ENCODE measurements at regions not wholly inside any gene's neighbourhood (a gene's known extent, or its start where the extent isn't known, plus 50 kb on each side); places are given as distances from the start of the nearest gene placed in this dataset.

DNA sequence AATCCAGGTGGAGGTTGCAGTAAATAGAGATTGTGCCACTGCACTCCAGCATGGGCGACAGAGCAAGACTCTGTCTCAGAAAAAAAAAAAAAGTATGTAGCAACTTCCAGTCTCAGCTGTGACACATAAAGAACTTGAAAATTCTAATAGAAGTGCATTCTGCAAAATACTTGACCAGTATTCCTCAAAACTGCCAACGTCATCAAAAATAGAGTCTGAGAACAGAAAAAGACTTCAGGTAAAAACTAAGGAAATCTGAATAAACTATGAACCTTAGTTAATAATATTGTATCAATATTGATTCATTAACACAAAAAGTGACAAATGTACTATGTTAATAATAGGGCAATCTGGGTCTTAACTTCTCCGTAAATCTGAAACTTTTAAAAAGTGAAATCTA, 76.7 kb upstream of the WDR75 start:
- CTCF ChIA-PET = no interaction called here
- no peaks in the 10 kb centered on the region for H3K36me3 Mint-ChIP-seq (ENCODE audit: low read depth)
- POLR2A ChIA-PET = no interaction called here

DNA sequence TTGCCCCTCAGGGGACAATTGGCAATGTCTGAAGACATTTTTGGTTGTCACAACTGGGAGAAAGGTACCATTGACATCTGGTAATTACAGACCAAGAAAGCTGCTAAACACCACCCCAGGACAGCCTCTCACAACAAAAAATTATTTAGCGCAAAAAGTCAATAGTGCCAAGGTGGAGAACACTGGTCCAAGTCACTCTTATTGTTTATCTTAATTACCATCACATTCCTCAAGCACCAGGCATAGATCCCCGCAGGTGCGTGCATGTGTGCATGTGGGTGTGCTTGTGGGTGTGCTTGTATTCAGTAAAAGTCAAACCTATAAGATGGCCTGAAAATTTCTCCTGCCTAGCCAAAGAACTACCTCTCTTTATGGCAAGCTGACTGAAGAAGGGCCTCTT, 74.9 kb upstream of the WDR75 start:
- DNase-seq (no peak), ATAC-seq (ENCODE audit: poor library complexity) (no peak)
- no peaks in the 10 kb centered on the region for H3K27me3 Mint-ChIP-seq
- Histone ChIP-seq H3K36me3 (ENCODE audit: insufficient read depth, low read length) (no peaks in the 10 kb centered on the region), H3K27ac (ENCODE audit: low read depth in 1 of 2, low read length in 2 of 2) (no peak overlapping the region), H3K4me1 (ENCODE audit: insufficient read depth, low read length) (no peaks in the 10 kb centered on the region), H3K27me3 (ENCODE audit: control insufficient read depth in 1 of 2, insufficient read depth in 2 of 2, low read length in 2 of 2) (no peaks in the 10 kb centered on the region), H3K4me3 (ENCODE audit: low read length) (no peak overlapping the region), H3K9me3 (ENCODE audit: control insufficient read depth in 1 of 2, insufficient read depth in 1 of 2, low read length in 2 of 2) (no peaks in the 10 kb centered on the region)
- H3K4me1 Mint-ChIP-seq (ENCODE audit: low read depth) = no peaks in the 10 kb centered on the region
- no peak overlapping the region for H3K27ac Mint-ChIP-seq
- H3K36me3 Mint-ChIP-seq (ENCODE audit: low read depth) = no peaks in the 10 kb centered on the region
- intact Hi-C loops (cut with DNase I, micrococcal nuclease) = no loop called here
- ChIA-PET POLR2A (no interaction called here), CTCF (interaction anchor here (1.7 kb wide), 1 partner anchor 11 kb away, joined by 4 read pairs; no protein-coding TSS in a partner anchor)
- H3K9me3 Mint-ChIP-seq = no peaks in the 10 kb centered on the region
- TF ChIP-seq, protein P1, sequence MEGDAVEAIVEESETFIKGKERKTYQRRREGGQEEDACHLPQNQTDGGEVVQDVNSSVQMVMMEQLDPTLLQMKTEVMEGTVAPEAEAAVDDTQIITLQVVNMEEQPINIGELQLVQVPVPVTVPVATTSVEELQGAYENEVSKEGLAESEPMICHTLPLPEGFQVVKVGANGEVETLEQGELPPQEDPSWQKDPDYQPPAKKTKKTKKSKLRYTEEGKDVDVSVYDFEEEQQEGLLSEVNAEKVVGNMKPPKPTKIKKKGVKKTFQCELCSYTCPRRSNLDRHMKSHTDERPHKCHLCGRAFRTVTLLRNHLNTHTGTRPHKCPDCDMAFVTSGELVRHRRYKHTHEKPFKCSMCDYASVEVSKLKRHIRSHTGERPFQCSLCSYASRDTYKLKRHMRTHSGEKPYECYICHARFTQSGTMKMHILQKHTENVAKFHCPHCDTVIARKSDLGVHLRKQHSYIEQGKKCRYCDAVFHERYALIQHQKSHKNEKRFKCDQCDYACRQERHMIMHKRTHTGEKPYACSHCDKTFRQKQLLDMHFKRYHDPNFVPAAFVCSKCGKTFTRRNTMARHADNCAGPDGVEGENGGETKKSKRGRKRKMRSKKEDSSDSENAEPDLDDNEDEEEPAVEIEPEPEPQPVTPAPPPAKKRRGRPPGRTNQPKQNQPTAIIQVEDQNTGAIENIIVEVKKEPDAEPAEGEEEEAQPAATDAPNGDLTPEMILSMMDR (IDR thresholded peaks at IDR 0.05) = no peak
- no peak overlapping the region for H3K4me3 Mint-ChIP-seq

More for the DNA sequence above, 76.7 kb upstream of the WDR75 start:
- TF ChIP-seq, protein P1 (IDR thresholded peaks at IDR 0.05) = no peak
- ATAC-seq (ENCODE audit: poor library complexity) = no peak
- H3K27me3 Mint-ChIP-seq = no peaks in the 10 kb centered on the region
- Histone ChIP-seq H3K27ac (ENCODE audit: low read depth in 1 of 2, low read length in 2 of 2) (no peak overlapping the region), H3K4me3 (ENCODE audit: low read length) (no peak overlapping the region), H3K4me1 (ENCODE audit: insufficient read depth, low read length) (no peaks in the 10 kb centered on the region), H3K27me3 (ENCODE audit: control insufficient read depth in 1 of 2, insufficient read depth in 2 of 2, low read length in 2 of 2) (no peaks in the 10 kb centered on the region), H3K36me3 (ENCODE audit: insufficient read depth, low read length) (no peaks in the 10 kb centered on the region), H3K9me3 (ENCODE audit: control insufficient read depth in 1 of 2, insufficient read depth in 1 of 2, low read length in 2 of 2) (no peaks in the 10 kb centered on the region)
- no peaks in the 10 kb centered on the region for H3K9me3 Mint-ChIP-seq
- DNase-seq = no peak
- intact Hi-C loops (cut with DNase I, micrococcal nuclease) = no loop called here
- no peak overlapping the region for H3K4me3 Mint-ChIP-seq
- no peak overlapping the region for H3K27ac Mint-ChIP-seq
- no peaks in the 10 kb centered on the region for H3K4me1 Mint-ChIP-seq (ENCODE audit: low read depth)

DNA sequence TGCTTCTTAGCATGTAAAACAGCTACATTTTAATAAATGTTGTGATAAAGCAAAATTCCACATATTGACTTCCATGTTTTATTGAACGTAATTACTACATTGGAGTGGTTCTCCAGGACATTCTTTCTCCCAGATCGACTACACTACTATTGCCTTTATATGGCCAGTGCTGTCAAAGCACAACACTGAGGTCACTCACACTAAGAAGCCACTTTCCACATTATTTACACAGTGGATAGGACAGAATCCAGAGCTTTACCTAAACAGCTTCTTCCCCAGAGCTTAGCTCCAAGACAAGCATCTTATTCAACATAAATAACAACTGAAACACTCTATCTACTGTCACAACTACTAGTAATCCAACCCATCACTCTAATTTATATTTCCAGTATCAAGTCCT, 73.9 kb upstream of the WDR75 start:
- TF ChIP-seq, protein P1 (IDR thresholded peaks at IDR 0.05) = no peak
- H3K27ac Mint-ChIP-seq = no peak overlapping the region
- Histone ChIP-seq H3K4me1 (ENCODE audit: insufficient read depth, low read length) (no peaks in the 10 kb centered on the region), H3K4me3 (ENCODE audit: low read length) (no peak overlapping the region), H3K27ac (ENCODE audit: low read depth in 1 of 2, low read length in 2 of 2) (no peak overlapping the region), H3K27me3 (ENCODE audit: control insufficient read depth in 1 of 2, insufficient read depth in 2 of 2, low read length in 2 of 2) (no peaks in the 10 kb centered on the region), H3K9me3 (ENCODE audit: control insufficient read depth in 1 of 2, insufficient read depth in 1 of 2, low read length in 2 of 2) (no peaks in the 10 kb centered on the region), H3K36me3 (ENCODE audit: insufficient read depth, low read length) (no peaks in the 10 kb centered on the region)
- H3K9me3 Mint-ChIP-seq = no peaks in the 10 kb centered on the region
- H3K4me3 Mint-ChIP-seq = no peak overlapping the region
- no peaks in the 10 kb centered on the region for H3K4me1 Mint-ChIP-seq (ENCODE audit: low read depth)
- intact Hi-C loops (cut with DNase I, micrococcal nuclease) = no loop called here
- no peak for ATAC-seq (ENCODE audit: poor library complexity)
- no peaks in the 10 kb centered on the region for H3K27me3 Mint-ChIP-seq
- ChIA-PET CTCF (interaction anchor here (1.7 kb wide), 1 partner anchor 10 kb away, joined by 4 read pairs; no protein-coding TSS in a partner anchor), POLR2A (no interaction called here)
- H3K36me3 Mint-ChIP-seq (ENCODE audit: low read depth) = no peaks in the 10 kb centered on the region
- DNase-seq = no peak

All from CD4-positive, alpha-beta T cell (primary cell).